ENCODE measurements at regions not wholly inside any gene's neighbourhood (a gene's known extent, or its start where the extent isn't known, plus 50 kb on each side); places are given as distances from the start of the nearest gene placed in this dataset.
A peak's percentile ranks its signal among the peaks of the same experiment; 100 is the strongest.
"Not testable (repeated sequence)": the region's sequence is repeated elsewhere in the genome, so short reads cannot be mapped to it uniquely, and the experiment has no call there.

DNA sequence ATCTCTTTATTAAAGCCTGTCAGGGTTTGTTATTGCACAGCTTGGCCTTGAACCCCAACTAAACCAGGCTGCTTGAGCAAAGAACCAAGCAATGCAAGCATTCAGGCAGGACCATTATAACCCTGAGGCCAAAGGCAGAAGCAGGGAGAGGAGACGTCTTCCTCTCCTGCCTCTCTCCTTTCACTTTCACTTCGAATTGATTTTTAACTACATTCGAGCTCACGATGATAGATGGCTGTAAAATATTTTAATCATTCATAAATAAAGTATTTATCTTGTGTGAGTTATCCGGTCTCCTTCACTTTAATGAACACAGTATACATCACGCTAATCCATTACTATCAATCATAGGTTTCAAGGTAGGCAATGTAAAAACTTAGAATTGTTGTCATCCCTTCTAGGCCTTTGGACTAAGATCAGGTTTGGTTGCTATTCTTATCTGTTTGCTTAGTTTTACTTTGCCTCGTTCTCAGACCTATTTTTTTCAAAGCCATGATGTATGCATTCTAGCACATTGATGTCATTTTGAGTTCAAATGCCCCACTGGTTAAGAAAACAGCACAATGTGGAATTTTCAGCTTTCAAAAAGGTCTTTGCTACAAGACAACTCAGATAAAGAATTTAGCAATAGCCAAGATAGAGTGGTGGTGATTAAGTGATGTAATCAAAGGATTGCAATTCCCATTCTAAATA, 480.2 kb upstream of the RUNX1 start:
- DNase-seq (ENCODE audit: low read depth in 2 of 2): no peak

DNA sequence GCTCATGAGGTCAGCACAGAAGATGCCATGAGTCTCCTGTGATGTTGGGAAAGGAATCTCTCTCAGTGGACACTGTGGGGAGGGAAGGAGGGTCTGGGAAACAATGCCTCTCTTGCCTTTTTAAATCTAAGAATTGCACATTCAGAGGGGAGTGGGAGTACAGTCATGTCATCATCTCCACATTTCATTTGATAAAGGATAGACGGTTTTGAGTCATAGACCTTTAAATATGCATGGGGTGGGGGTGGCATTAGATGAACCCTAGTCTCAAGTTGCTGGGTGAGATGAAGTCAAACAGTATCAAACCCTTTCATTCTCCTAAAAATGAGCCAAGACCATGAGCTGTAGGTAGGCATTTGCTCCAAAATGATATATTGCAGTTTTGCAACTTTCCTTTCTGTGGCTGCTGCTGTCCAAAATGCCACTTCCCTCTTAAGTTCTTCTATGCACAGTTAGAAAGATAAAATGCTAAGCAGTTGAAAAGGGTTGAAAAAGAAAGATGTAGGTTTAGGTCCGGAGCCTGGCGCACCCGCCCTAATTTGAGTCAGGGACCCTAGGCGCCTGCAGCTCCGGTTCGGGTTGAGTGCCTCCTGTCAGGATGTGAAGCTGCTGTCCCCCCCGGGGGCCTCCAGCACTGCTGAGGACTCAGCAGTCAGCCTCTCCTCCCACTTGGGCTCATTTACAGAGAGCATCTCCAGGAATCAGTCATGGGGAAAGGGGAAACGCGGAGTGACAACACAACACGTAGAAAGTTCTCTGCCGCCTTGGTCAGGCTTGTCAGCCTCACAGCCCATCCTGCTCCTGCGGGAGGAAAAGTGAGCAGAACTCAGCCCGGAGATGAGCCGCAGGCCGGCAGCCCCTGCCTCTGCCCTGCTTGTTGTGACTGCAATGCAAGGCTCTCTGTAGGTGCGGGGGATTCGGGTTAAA, 479.3 kb upstream of the RUNX1 start:
- peak in 1 of 2 donors; percentile 38 for DNase-seq (ENCODE audit: low read depth in 2 of 2)

DNA sequence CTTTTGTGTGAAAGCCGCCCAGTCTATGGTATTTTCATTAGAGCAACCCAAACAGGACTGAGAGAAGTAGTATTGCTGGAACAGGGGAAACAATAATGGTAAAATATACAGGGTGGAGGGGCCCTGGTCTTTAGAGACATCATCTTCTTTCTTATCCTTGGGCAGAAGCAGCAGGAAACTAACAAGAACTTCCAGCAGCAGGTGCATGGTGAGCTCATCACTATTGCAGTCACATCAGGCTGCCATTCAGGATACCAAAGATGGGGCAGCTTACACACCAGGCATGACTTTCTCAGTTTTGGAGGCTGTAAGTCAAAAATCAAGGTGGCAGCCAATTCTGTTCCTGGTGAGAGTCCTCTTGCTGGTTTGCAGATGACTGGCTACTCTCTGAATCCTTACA, 478.3 kb upstream of the RUNX1 start:
- DNase-seq (ENCODE audit: low read depth in 2 of 2): no peak

DNA sequence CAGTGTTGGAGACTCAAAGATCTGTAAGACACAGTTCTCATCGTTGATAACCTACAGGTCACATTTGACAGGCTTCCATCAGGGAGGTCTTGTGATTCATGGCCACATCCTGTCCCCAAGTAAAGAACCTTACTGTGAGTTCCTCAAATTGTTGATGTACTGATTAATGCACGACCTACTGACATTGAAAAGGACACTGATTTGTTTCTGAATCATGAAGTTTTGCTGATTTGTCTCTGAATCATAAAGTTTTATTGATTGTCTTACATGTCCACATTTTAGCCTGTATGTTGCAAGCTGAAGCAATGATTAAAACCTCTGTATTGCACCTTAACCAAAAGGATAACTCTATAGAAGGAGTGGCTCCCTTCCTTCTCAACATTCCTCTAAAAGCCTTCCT, 476.3 kb upstream of the RUNX1 start:
- DNase-seq (ENCODE audit: low read depth in 2 of 2): no peak

DNA sequence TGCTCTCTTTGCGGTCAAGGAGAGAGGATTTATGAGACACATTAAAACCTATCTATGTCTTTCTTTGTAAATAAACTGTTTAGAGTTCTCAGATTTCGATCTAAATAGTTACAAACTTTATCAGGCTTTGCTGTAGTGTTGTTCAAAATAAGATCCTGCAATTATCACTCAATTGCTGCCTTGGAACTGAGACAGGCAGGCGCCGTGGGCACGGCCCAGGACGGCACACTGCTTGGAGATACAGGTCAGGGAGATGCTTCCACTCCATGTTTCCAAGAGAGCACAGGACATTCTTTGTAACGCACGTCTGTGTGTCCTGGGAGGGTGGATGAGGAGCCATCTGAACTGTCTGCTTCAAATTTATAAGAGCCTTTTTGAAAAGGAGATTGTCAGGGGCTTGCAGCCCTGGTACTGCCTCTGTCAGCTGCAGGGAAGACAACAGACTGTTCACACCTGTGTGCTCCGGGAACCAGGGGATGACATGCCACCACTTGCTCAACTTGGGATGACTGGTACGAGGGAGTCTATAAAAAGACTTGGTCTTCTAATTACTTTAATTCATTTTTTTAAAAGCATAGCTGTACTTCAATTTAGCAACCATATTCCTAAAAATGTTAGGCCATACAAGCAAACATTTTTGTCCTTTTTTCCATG, 472.9 kb upstream of the RUNX1 start:
- no peak for DNase-seq (ENCODE audit: low read depth in 2 of 2)

DNA sequence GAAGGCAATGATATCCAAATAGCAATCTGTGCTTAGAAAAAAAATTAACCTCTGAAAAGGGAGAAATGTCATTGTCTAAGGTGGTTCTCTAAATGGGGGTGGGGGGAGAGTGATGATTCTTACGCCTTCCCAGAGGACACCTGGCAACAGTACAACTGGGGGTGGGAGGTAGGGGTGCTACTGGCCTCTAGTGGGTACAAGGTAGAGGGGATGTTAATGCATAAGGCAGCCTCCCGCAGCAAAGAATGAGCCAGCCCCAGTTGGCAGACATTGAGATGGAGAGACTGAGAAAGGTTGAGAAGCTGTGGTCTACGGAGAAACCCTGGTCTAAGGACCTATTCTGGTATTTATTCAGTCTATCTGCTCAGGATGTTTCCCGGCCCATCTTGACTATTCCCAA, 472.2 kb upstream of the RUNX1 start:
- no peak for DNase-seq (ENCODE audit: low read depth in 2 of 2)

DNA sequence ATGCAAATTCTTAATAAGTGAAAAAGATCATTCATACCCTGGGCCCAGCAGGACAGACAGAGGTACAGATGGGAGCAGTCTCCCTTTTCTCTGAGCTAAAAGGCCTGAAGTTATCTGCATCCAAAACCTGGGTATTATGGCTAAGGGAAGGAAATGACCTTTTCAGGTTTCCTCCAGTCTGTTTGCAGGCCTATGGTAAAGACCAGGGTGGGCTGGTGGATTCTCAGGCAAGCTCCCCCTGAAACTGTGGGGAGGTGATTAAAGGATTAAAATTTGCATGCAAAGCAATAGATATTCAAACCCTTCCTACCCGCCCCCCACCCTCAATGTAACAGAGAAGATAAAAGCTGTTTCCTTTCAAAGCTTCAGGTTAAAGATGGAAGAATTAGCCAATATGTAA, 471.8 kb upstream of the RUNX1 start:
- no peak for DNase-seq (ENCODE audit: low read depth in 2 of 2)

DNA sequence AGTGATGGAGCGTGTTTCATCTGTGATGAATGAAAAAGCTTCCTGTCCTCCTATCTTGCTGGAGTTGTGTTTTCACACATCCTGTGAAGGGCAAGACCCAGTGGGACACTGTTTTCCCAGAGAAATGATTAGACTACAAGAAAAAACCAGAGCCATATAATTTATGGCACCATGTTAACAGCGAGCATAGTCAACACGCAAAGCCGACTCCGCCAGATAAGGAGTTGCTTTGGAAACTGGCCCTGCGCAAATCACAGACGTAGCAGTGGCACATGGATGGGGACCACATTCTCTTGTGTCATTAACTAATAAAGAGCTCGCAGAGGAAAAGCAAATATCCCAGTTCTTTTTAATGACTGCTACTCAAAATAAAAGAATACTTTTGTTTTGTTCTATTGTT, 471.2 kb upstream of the RUNX1 start:
- DNase-seq (ENCODE audit: low read depth in 2 of 2): no peak

DNA sequence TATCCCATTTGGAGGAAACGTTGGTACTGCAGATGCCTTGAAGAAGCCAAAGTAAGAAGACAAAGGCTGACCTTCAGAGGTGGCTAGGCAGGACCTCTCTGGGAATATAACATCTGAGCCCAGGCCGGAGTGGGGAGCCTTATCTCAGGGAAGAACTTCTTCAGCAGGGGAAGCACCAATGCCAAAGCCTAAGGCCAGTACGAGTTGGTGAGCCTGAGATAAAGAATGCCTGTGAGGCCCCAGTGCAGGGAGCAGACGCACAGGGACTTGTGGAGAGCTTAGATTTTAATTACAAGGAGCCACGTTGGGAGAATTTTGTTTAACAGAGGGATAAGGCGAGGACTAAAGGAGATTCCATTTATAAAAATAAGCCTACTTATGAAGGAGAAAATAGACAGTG, 468.8 kb upstream of the RUNX1 start:
- no peak for DNase-seq (ENCODE audit: low read depth in 2 of 2)

DNA sequence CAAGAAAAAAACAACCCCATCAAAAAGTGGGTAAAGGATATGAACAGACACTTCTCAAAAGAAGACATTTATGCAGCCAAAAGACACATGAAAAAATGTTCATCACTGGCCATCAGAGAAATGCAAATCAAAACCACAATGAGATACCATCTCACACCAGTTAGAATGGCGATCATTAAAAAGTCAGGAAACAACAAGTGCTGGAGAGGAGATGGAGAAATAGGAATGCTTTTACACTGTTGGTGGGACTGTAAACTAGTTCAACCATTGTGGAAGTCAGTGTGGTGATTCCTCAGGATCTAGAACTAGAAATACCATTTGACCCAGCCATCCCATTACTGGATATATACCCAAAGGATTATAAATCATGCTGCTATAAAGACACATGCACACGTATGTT, 467.2 kb upstream of the RUNX1 start:
- DNase-seq (ENCODE audit: low read depth in 2 of 2): not testable (repeated sequence)

DNA sequence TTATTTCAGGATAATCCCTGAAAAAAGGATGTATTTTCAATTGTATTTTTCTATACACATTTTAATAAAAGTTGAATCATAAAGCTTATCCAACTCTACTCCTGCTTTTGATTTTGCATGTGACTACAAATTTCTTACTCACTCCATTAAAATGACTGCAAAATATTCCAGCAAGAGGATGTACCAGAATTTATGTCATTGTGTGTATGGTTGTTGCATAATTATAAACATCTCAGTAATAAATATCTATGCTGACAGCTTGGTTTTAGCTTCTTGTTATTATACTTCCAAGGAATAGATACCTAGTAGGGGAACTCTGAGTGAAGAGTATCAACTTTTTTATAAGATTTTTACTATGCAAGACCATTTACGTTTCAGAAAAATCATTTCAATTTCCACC, 463.2 kb upstream of the RUNX1 start:
- no peak for DNase-seq (ENCODE audit: low read depth in 2 of 2)

DNA sequence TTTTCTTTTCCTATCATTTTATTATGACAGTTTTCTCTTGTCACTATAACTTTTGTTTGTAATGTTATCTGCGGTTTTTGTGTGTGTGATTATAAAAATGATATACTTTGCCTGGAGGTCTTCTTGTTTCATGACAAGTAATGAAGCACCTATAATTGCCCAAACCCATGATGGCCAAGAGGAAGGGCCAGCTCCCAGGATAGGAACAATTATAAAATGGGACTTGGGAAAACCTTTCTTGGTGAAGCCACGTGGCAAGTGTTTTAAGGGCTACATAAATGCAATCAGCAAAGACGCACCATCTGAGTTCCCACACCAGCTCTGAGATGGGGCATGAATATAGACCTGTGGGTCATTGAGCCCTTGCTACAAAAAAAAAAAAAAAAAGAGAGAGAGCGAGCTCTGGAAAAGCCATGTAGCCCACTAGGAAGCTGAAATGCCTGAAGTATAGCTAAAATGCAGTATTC, 462.6 kb upstream of the RUNX1 start:
- DNase-seq (ENCODE audit: low read depth in 2 of 2): no peak

DNA sequence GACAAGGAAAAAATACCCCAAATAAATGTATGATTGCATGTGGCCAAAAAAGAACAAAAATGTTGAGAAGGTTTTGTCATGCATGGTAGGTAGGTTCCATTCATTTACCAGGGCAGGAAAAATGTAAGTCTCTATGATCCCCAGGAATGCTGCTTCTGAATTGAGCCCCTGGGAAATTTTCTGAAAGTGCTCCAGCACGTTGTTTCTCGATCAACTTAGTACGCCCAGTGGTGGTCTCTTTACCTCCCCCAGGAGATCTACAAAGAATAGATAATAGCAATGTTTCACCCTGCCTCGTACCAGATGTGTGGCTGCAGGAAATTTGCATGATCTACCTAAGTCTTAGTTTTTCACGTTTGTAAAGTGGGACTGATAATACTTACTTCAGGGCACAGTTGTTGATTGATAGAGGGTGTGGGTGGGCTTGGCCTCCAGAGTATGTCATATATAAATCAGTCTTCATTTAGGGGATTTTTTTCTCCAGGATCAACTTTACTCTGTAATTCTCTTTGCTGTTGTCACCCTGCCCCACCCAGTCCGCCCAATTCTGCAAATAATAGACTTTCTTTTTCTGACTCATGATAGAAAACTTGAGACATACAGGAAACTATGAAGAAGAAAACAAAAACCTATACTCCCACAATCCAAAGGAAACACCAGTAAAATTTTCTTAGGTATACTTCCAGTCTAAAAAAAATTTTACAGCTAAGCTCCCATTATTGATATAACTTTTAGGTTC, 462.0 kb upstream of the RUNX1 start:
- DNase-seq (ENCODE audit: low read depth in 2 of 2): no peak

DNA sequence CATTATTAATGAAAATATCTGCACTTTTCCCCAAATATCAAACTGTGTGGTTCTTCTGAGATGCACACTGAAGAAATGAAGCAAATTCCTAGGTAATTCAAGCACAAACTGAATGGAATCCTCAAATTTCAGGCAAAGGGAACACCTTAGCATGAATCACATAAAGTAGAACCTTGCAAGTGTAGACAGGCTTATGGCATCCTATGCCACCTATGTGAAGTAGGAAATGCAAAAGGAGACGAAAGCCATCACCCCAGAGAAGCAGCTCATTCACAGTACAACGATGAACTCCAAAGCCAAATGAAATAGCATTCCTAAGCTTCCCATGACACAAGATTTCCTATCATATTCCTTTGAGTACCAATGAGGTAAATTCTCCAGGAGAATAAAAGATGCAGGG, 461.2 kb upstream of the RUNX1 start:
- no peak for DNase-seq (ENCODE audit: low read depth in 2 of 2)

DNA sequence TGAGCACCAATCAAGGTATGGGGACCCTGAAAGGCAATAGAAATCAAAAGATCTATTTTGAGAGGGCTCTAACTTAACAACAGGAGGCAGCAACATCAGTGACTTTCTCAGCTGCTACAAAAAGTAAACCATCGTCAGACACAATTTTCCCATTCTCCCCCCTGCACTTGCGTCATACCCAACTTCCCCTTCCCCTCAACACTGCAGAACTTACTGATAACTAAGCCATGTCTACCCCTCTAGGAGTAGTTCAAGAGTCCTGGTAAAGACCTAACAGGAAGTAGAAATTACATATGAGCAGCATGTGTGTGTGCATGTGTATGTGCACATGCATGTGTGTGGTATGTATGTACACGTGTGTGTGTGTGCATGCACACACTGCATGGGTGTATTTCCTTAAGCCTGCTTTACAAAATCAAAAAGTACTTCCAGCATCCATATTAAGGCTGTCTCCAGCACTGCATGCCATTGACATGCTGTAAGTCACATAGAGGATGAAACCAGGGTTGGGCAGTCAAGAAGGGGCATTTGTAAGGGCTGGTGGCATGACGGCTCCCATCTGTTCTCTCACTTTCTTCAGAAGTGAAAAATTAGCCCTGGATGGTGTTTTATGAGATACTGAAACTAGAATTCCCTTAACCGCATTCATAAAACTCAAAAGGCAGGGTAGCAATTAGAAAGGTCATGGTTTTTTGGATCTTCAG, 460.1 kb upstream of the RUNX1 start:
- no peak for DNase-seq (ENCODE audit: low read depth in 2 of 2)

DNA sequence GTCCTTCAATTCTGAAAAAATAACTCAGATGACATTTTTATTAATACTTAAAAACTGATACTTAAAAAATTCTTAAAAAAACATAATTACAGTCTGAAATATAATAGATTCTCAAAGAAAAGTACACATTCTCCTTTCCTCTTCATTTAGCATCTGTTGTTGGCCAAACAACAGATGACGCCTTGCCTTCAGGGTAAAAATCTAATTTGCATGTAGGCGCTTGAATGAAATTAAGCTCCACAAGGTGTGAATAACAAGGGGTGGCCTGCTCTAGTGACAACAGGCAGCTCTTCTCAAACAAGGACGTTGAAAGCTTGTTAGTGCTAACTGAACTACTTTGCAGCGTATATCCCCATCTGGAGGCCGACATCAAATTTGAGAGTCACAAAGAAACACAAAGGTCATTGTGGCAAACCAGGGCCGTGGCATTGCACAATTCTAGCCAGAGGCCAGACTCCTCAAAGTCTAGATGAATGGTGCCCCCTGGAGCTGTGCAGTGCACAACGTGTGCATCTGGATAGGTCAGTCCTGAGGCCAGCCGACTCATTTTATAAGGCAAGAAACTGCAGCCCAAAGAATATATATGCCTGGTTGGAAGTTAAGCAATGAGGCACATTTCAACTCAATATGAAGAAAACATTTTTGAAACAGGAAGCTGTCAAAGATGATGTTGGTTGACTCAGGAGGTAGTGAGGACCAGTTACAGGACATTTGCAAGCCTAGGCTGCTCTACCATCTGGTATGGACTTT, 459.2 kb upstream of the RUNX1 start:
- no peak for DNase-seq (ENCODE audit: low read depth in 2 of 2)

DNA sequence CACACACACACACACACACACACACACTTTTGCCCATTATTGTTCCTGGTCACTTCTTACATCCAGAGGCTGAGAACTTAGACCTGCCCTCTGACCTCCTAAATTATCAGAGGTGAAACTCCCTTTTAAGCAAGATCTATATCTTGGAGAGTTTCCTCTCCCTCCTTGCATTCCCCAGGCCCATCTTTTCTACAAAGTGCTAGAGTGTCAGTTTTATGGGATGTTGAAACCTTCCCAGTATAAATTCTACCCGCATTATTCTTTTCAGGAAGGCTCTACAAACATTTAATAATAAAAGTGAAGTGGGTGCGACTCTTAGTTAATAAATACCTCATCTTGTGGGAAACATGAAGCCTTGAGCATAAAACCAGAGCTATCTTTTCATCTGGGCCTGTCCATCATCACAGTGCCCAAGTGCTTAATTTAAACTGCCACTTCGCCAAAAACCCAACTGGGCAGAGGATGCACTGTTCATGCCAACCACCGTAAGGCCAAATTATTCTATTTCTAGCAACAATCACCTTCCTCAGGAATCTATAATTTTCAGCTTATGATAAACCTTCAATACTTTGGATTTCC, 458.2 kb upstream of the RUNX1 start:
- DNase-seq (ENCODE audit: low read depth in 2 of 2): no peak

DNA sequence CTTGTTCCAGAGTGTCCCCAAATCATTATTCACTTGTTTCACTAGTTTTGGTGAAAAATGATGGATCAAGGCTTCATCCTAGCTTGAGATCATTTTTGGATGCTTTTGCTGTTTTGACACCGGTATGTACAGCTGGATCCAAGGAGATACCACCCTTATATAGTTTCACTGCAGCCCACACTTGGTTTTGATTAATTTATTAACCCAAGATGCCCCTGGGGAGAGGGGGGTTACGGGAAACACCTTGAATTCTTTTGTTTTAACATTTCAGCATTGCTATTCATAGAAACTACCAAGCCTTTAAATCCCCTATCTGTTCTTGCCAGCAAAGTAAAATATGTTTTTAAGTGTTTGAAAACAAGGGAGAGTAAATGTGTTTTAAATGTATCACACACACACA, 457.7 kb upstream of the RUNX1 start:
- no peak for DNase-seq (ENCODE audit: low read depth in 2 of 2)

DNA sequence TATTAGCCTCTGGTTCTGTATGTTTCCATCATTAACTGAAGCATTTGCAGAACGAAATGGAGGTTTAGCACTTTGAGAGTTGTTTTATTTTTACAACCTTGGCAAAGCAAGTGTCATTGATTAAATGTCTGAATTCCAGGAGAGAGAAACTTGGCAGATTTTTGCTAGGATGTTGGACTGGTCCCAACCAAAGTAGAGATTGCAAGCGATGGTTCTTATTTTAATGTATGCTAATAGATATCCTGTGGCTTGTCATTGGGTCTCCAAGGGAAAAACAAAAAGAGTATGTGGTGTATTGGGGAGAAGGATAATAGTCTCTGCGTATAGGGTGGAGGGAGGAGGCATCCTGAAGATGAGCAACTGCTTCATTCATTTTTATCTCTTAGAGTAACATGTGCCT, 457.2 kb upstream of the RUNX1 start:
- no peak for DNase-seq (ENCODE audit: low read depth in 2 of 2)

DNA sequence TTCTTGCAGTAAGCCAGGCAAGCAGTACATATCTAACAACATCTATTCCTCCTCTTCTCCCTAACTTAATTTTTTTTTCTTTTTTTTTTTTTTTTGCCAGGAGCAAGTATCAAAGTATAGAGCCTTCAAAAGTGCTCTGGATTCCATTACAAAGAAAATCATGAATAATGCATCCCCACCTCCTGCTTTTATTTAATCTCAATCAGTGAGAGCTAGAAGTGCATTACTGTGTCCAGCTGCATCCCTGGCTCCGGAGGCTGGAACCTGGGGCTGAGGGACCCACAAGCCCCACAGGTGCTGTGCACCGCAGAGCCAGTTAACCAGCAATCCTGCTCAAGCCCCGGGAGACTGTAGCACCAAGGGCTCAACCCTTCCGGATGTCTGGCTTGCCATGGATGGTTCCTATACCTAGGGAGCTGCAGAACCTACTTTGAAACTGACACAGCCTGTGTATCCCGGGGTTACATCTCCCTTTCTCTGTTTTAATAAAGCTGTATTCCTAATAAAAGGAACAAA, 455.9 kb upstream of the RUNX1 start:
- no peak for DNase-seq (ENCODE audit: low read depth in 2 of 2)
